Brain pericyte (primary cell): ENCODE measurements at regions not wholly inside any gene's neighbourhood (a gene's known extent, or its start where the extent isn't known, plus 50 kb on each side); places are given as distances from the start of the nearest gene placed in this dataset.
"Not testable (repeated sequence)": the region's sequence is repeated elsewhere in the genome, so short reads cannot be mapped to it uniquely, and the experiment has no call there.

Source experiments
- DNase-seq: peaks from one replicate; pipeline ENCODE4 v3.0.0-alpha.2; 2012; ENCODE audit warnings: low read depth, low spot score

GRCh38 chr6:16831136-16831535, 69.9 kb upstream of the ATXN1 start:
- DNase-seq: no peak

- DNase-seq: no peak
Measured at GRCh38 chr6:16828058-16828457, 66.8 kb upstream of the ATXN1 start.

DNA sequence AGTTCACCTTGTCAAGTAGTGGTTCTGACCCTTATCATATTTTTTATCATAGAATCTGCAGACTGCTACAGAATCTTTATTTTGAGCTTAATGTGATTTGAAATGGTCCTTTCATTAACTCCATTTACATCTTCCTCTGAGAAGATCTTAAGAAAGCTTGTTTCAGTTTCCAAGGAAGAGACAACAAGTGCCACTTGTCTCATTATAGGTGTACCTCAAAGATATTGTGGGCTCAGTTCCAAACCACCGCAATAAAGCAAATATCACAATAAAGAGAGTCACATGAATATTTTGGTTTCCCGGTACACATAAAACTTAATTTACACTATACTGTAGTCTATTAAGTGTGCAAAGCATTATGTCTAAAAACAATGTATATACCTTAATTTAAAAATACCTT, 66.4 kb upstream of the ATXN1 start:
- DNase-seq: no peak

DNA sequence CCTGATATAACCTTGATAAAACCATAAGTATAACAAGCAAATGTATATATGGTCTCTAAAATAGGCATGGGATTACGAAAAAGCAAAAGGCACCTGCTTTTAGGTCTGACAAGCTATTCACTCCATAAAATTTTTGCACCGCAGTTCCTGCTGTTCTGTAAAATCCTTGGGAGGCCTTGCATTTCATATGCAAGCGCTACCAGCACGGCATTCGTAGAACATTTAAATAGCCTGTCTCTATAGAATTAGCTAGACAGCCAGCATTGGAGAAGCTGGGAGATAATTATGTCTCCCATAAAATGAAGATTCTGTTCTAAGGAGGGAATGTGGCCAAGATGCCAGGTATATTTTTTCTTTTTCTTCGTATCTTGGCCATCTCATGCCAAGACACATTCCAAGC, 64.5 kb upstream of the ATXN1 start:
- no peak for DNase-seq

DNA sequence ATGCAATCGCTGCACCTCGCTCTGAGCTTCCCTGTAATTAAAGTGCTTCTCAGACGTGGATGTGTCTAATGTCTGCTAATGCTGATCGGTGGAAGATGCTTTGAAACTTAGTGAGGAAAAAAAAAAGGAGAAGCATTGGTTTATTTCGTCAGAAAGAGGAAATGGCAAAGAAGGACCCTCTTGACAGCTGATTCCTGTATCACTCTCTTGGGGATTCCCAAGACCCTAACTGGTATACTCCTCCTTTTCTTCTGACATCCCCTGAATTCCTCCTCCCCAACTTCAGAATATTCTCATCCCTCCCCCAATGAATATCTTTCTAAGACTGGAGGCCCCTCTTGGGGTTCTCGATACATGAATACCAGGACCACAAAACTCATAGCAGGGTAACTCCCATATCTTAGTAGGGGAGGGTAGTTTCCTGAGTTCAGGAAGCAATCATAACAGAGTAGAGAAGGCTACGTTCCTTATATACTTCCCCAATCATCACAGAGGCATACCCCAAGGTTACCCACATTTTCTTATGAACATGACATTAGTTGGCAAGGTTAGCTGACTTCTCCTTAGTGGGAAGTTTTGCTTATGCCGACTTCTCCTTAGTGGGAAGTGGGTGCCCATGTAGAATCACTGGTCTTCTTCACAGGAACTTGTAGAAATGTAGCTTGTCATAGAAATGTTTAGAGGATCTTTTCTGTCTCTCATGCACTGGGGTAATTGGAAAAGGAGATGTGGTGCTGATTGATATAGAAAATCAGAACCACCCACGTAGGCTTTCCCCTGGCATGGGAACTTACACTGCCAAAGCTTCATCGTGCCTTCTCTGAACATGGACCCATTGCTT, 63.8 kb upstream of the ATXN1 start:
- no peak for DNase-seq

- no peak for DNase-seq
Measured at GRCh38 chr6:16823718-16824352, 62.6 kb upstream of the ATXN1 start.

GRCh38 chr6:16822975-16823717, 61.9 kb upstream of the ATXN1 start:
- DNase-seq: no peak

- no peak for DNase-seq
Measured at GRCh38 chr6:16822529-16822928, 61.3 kb upstream of the ATXN1 start.

- DNase-seq: no peak
Measured at GRCh38 chr6:16821834-16822264, 60.6 kb upstream of the ATXN1 start.

DNA sequence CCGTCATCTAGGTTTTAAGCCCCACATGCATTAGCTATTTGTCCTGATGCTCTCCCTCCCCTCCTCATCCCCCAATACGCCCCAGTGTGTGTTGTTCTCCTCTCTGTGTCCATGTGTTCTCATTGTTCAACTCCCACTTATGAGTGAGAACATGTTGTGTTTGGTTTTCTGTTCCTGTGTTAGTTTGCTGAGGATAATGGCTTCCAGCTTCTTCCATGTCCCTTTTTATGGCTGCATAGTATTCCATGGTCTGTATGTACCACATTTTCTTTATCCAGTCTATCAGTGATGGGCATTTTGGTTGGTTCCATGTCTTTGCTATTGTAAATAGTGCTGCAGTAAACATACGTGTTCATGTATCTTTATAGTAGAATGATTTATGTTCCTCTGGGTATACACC, 59.0 kb upstream of the ATXN1 start:
- DNase-seq: not testable (repeated sequence)

GRCh38 chr6:16819752-16820151, 58.5 kb upstream of the ATXN1 start:
- no peak for DNase-seq

- no peak for DNase-seq
Measured at GRCh38 chr6:16818992-16819626, 57.8 kb upstream of the ATXN1 start.

GRCh38 chr6:16817594-16817993, 56.3 kb upstream of the ATXN1 start:
- DNase-seq: no peak

GRCh38 chr6:16816891-16817290, 55.6 kb upstream of the ATXN1 start:
- no peak for DNase-seq

DNA sequence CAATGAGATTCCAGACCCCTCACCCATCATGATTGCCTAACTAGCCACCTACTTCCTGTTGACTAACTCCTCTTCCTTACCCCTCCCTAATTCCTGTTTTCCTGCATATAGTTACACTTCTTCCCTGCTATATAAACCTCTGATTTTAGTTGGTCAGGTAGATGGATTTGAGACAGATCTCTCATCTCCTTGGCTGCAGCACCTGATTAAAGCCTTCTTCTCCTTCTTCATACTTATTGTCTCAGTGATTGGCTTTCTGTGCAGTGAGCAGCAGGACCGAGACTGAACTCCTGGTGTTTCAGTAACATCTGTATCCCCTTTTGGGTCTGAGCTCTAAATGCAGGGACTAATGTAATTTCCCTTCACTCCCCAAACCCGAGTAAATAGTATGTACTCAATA, 51.7 kb upstream of the ATXN1 start:
- DNase-seq: no peak

- DNase-seq: no peak
Measured at GRCh38 chr6:16811277-16811979, 50.2 kb upstream of the ATXN1 start.
